Mammary epithelial cell (primary cell): ENCODE measurements at regions not wholly inside any gene's neighbourhood (a gene's known extent, or its start where the extent isn't known, plus 50 kb on each side); places are given as distances from the start of the nearest gene placed in this dataset.

Source experiments
- CTCF ChIP-seq, 2 donors: IDR thresholded peaks in 1 of 2; conservative IDR thresholded peaks in 1 of 2; 2 replicates each; pipeline ENCODE4 v1.5.1; 2011 to 2012; ENCODE audit warnings: inconsistent platforms in 2 of 2, low read length in 2 of 2, mild to moderate bottlenecking in 2 of 2, control low read depth in 1 of 2, low read depth in 1 of 2; ENCODE audit not compliant: insufficient read depth in 1 of 2; ENCODE audit errors: extremely low read depth in 1 of 2
- EZH2 ChIP-seq: IDR thresholded peaks from 2 replicates; pipeline ENCODE4 v1.6.1; 2012; ENCODE audit warnings: low read length, inconsistent platforms, borderline replicate concordance

GRCh38 chr9:556199-556598 is 285.3 kb upstream of the DMRT1 start:
- TF ChIP-seq CTCF (conservative IDR thresholded peaks at IDR 0.05 in 1 of 2, IDR thresholded peaks at IDR 0.05 in 1 of 2; ENCODE audit: extremely low read depth in 1 of 2, insufficient read depth in 1 of 2, low read depth in 1 of 2, low read length in 2 of 2): no peak
- TF ChIP-seq EZH2: no peak
